GM18951 (cell line): ENCODE measurements at regions not wholly inside any gene's neighbourhood (a gene's known extent, or its start where the extent isn't known, plus 50 kb on each side); places are given as distances from the start of the nearest gene placed in this dataset.

Experiments
- POLR2A ChIP-seq: IDR thresholded peaks from 4 replicates; pipeline ENCODE4 v1.6.1; 2011; ENCODE audit warnings: mild to moderate bottlenecking; ENCODE audit not compliant: insufficient read length, insufficient read depth; ENCODE audit errors: extremely low read depth
- in situ Hi-C: fragments of 300-500 bp; cut with MboI; formaldehyde crosslinking; loops from one replicate; pipeline ENCODE4 v1.12.0; 2022; ENCODE audit warnings: low sequenced_read_pairs, mixed read lengths, inconsistent platforms; ENCODE audit not compliant: unreplicated experiment

DNA sequence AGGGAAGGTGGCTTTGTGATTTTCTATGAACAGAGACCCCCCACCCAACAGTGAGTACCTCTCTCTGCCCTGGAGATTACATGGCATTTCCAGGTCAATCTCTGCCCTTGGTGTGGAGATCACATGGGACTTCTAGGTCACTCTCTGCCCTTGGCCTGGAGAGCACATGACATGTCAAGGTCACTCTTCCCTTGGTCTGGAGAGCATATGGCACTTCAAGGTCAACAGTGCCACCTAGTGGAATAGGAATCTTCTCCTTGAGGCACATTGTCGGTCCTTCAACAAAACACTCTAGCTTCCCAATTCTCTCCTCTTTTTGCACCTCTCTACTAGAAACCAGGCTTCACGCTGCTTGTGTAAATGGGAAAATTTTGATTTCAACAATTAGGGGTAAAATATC is 66.2 kb upstream of the TACR3 start:
- in situ Hi-C loops, result loop anchor here (25.0 kb wide), 1 partner anchor 574 kb away; no protein-coding TSS in a partner anchor
- no peak for TF ChIP-seq POLR2A

DNA sequence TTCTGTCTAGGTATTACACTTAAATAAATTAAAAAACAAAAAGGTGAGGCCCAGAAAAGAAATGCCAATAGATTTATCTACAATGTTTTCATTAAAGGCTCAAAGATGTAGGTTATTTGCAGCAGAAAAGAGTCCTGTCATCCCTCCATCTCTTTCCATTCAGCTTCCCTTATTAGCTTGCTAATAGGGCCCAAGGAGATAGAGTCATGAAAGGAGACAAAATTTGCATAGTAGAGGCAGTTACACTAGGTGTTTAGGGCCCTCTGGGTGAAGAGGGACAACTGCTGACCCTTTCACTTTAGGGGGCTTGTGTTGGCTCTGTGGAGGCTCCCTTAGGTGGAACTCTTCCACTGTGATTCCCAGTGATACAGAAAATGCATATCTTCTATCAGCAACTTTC is 58.4 kb upstream of the TACR3 start:
- in situ Hi-C loops, result loop anchor here (25.0 kb wide), 1 partner anchor 566 kb away; no protein-coding TSS in a partner anchor
- TF ChIP-seq POLR2A, result no peak

DNA sequence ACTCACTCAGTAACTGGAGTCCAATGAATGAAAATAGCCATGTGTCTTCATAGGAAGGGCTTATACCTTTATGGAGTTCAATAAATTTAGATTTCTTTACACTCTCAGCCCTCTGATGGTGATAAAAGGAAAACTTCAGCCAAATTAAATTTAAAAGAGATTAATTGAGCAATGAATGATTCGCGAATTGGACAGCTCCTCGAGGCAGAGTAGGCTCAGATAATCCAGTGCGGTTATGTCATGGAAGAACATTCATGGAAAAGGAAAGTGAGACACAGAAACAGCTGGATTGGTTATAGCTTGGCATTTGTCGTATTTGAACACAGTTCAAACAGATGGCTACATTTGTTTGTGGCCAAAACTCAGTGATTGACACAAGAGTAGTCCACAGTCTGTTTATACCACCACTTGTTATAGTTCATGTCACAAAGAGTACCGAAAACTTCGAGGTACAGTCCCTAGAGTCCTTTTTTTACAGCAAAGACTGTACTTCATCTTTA is 54.6 kb upstream of the TACR3 start:
- in situ Hi-C loops, result no loop called here
- no peak for TF ChIP-seq POLR2A

DNA sequence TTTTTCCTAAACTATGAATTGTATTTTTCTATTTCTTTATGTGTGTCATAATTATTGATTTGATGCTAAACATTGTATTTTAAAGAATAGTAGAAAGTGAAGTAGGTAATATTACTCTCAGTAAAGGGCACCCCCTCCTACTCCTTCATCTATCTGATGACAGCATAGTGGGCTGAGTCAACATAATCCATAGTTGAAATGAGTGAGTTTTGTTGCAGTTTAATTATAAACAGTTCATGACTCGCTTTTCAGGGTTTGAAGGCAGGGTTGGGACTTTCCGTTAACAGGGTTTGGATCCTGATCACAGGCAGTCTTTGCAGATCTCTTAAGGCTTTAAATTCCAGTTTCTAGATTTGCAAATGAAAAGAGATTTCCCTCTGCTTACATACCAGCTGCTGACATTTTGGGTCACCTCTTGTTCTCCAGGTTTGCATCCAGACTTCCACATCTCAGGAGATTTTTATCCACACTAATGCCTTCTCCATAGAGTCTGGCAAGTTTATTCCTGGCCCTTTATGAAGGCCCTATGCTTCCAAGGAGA is 54.0 kb upstream of the TACR3 start:
- in situ Hi-C loops, result no loop called here
- TF ChIP-seq POLR2A, result no peak
